ENCODE measurements at regions not wholly inside any gene's neighbourhood (a gene's known extent, or its start where the extent isn't known, plus 50 kb on each side); places are given as distances from the start of the nearest gene placed in this dataset.

DNA sequence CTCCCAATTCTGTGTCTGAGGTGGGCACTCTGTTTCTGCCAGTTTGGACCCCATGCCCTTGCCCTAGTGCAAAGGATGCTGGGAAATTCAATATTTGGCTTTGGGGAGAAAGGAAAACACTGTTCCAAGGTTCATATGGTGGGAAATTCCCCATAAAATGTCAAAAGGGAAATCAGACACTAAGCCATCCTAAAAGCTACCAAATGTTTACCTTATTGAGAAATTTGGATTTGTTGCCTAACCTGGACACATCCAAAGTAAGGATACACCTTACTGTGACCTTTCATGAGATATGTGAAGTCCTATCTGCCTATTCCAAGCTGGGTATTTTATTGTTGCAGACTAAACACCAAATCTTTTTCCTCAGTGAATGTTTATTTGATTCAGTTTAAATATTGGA, 109.1 kb downstream of the CYP26A1 start:
- intact Hi-C loops (cut with DNase I; ENCODE audit: low total_unique reads), result no loop called here
- no peak for TF ChIP-seq POLR2A (IDR thresholded peaks at IDR 0.05)
- TF ChIP-seq CTCF (IDR thresholded peaks at IDR 0.05), result no peak
- no peak overlapping the region for H3K27ac ChIP-seq

DNA sequence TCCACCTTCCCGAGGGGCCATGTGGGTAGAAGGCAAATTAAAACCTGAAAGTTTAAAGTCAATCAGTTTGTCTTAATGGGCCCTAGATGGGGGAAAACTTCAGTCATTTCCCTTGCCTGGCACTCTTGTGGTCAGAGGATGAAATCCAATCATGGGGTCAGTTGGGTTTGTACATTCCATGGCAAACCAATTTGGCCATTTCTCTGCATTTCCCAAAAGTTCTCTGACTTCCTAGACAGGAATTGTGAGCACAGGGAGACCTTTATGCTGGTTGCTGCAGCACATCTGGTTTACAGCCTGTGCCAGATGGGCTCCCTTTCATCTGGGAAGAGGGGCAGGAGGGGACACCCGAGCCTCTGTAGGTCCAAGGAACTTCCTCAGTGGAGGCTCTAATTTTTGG, 113.0 kb downstream of the CYP26A1 start:
- TF ChIP-seq CTCF (IDR thresholded peaks at IDR 0.05), result no peak
- no peak for TF ChIP-seq POLR2A (IDR thresholded peaks at IDR 0.05)
- H3K27ac ChIP-seq, result no peak overlapping the region
- H3K4me3 ChIP-seq, result no peak overlapping the region
- no peaks in the 10 kb centered on the region for H3K36me3 ChIP-seq
- H3K4me1 ChIP-seq, result no peaks in the 10 kb centered on the region
- no peaks in the 10 kb centered on the region for H3K27me3 ChIP-seq
- no peak for DNase-seq
- H3K9me3 ChIP-seq, result no peaks in the 10 kb centered on the region
- intact Hi-C loops (cut with DNase I; ENCODE audit: low total_unique reads), result no loop called here

More for the DNA sequence above, 109.1 kb downstream of the CYP26A1 start:
- no peak for DNase-seq
- H3K4me1 ChIP-seq, result no peaks in the 10 kb centered on the region
- H3K9me3 ChIP-seq, result no peaks in the 10 kb centered on the region
- H3K36me3 ChIP-seq, result no peaks in the 10 kb centered on the region
- H3K4me3 ChIP-seq, result no peak overlapping the region
- H3K27me3 ChIP-seq, result no peaks in the 10 kb centered on the region

DNA sequence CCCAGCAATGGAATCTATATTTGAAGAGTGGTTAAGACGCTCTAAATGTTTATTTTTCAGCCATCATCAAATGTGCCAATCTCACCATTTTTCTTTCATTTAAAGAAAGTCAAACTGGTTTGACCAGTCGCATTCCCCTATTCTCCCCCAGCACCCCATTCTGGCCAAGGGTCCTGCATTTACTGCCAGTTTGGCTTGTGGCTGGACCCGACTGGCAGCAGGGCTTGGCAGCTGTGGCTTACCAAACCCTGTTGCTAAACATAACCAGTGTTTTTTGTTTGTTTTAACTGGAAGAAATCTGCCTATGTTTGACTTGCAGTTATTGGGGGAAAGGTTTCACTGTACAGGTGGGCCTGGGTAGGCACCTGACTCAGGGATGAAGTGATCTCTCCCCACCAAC, 116.3 kb downstream of the CYP26A1 start:
- Histone ChIP-seq H3K27ac (no peak overlapping the region), H3K9me3 (no peaks in the 10 kb centered on the region), H3K36me3 (no peaks in the 10 kb centered on the region), H3K27me3 (no peaks in the 10 kb centered on the region), H3K4me3 (no peak overlapping the region), H3K4me1 (no peaks in the 10 kb centered on the region)
- DNase-seq, result no peak
- no peak for TF ChIP-seq POLR2A (IDR thresholded peaks at IDR 0.05)
- TF ChIP-seq CTCF (IDR thresholded peaks at IDR 0.05), result no peak
- intact Hi-C loops (cut with DNase I; ENCODE audit: low total_unique reads), result no loop called here

DNA sequence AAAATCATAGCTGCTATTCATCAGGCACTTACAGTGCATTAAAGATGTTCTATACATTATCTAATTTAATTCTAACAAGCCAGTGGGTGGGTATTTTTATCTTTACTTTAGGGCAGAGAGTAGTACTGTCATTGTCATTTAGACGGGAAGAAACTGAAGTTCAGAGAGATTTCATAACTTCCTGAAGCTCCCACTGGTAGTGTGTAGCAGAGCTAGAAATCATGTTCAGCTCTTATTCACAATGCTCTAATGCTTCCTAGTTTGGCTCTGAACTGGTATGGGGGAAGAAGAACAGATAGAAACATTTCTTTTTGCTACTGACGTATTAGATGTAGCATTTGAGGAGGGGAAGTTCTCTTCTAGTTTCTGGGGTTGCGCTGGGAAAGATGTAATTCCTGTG, 116.7 kb downstream of the CYP26A1 start:
- Histone ChIP-seq H3K9me3 (no peaks in the 10 kb centered on the region), H3K27ac (no peak overlapping the region), H3K4me1 (no peaks in the 10 kb centered on the region), H3K36me3 (no peaks in the 10 kb centered on the region), H3K4me3 (no peak overlapping the region), H3K27me3 (no peaks in the 10 kb centered on the region)
- TF ChIP-seq POLR2A (IDR thresholded peaks at IDR 0.05), result no peak
- no peak for TF ChIP-seq CTCF (IDR thresholded peaks at IDR 0.05)
- intact Hi-C loops (cut with DNase I; ENCODE audit: low total_unique reads), result no loop called here
- no peak for DNase-seq

DNA sequence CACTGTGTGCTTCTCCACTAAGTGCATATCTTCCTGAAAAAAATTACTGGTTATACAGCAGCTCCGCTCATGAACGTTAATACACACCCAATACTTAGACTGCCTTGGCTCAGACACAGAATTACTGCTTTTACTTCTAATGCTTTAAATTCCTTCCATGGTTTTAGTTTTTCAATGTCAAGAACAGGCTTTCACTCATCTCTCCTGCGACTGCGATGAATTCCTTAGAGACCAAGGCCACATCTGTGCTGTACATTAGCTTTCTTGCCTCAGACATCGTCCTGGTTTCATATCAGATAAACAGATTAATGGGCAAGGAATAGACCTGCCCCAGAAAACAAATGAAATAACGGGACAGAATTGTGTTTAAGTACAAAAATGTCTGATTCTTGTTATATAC, 120.2 kb downstream of the CYP26A1 start:
- Histone ChIP-seq H3K4me1 (no peaks in the 10 kb centered on the region), H3K4me3 (no peak overlapping the region), H3K27me3 (no peaks in the 10 kb centered on the region), H3K36me3 (no peaks in the 10 kb centered on the region), H3K27ac (no peak overlapping the region), H3K9me3 (no peaks in the 10 kb centered on the region)
- TF ChIP-seq CTCF (IDR thresholded peaks at IDR 0.05) (no peak), POLR2A (IDR thresholded peaks at IDR 0.05) (no peak)
- intact Hi-C loops (cut with DNase I; ENCODE audit: low total_unique reads), result no loop called here
- no peak for DNase-seq
